ENCODE measurements at regions not wholly inside any gene's neighbourhood (a gene's known extent, or its start where the extent isn't known, plus 50 kb on each side); places are given as distances from the start of the nearest gene placed in this dataset.
"Not testable (repeated sequence)": the region's sequence is repeated elsewhere in the genome, so short reads cannot be mapped to it uniquely, and the experiment has no call there.

DNA sequence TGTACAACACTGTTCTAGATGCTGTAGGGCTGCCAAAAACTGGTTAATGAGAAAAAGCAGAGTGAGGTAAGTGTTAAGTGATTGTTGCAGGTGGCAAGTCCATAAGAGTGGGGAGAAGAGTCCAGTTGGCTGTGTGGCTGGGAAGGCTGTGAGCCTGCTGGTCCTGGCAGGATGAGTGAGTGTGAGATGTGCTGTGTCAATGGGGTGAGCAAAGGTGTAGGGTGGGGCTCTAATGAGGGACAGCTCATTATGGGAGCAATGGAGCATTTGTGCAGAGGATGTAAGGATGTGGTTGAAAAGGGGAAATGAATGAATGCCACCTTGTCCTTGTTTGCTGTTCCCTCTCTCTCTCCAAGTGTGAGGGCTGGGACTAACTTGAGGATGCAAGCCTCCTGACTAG, 145.3 kb upstream of the ROPN1 start:
- H3K36me3 Mint-ChIP-seq, result no peaks in the 10 kb centered on the region
- ATAC-seq (ENCODE audit: low read depth) (no peak), DNase-seq (ENCODE audit: low spot score in 2 of 2) (no peak)
- peaks cover 4% of the 10 kb centered on the region for H3K27me3 Mint-ChIP-seq
- H3K27ac Mint-ChIP-seq, result no peak overlapping the region
- no peak overlapping the region for H3K4me3 Mint-ChIP-seq
- no peaks in the 10 kb centered on the region for H3K4me1 Mint-ChIP-seq
- no peaks in the 10 kb centered on the region for H3K9me3 Mint-ChIP-seq

DNA sequence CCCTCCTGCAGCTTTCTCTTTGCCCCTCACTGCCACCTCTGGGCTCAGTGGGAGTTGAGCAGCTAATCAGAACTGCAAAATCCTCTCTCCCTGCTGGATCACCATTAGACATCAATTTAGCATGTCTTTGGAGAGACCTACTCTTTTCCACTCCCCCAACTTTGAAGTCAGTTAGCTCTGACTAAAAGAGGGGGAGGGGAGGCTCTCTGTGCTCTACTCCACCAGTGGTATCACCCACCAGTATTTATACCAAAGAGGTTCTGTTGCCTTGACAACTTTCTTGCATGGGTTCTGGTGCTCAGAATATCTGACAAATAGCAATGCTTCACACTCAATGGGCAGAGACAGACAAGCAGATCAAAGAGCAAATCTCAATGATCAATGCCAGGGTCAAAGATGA, 146.2 kb upstream of the ROPN1 start:
- H3K4me3 Mint-ChIP-seq, result no peak overlapping the region
- peaks cover 4% of the 10 kb centered on the region for H3K27me3 Mint-ChIP-seq
- no peak for DNase-seq (ENCODE audit: low spot score in 2 of 2)
- no peaks in the 10 kb centered on the region for H3K9me3 Mint-ChIP-seq
- no peaks in the 10 kb centered on the region for H3K36me3 Mint-ChIP-seq
- no peak overlapping the region for H3K27ac Mint-ChIP-seq
- no peaks in the 10 kb centered on the region for H3K4me1 Mint-ChIP-seq
- no peak for ATAC-seq (ENCODE audit: low read depth)

DNA sequence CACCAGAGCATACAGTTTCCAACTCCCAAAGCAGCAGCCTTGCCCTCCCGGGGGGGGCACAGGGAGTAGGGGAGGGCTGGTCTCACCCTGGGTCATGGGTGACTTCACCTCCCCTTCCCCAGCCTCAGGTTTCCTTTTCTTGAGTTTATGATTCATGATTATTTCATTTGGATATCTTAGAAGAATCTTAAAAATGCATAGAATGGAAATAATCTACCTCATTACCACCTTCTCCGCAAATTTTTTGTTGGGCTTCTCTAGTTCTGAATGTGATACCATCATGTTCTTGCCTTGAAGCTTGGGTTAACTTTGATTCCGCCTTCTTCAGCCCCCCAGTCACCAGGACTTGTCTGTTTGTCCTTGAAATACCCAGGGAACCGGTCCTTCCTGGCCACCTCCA, 148.8 kb upstream of the ROPN1 start:
- H3K4me3 Mint-ChIP-seq, result no peak overlapping the region
- DNase-seq (ENCODE audit: low spot score in 2 of 2), result no peak
- no peaks in the 10 kb centered on the region for H3K36me3 Mint-ChIP-seq
- H3K9me3 Mint-ChIP-seq, result peaks cover 2% of the 10 kb centered on the region
- no peaks in the 10 kb centered on the region for H3K4me1 Mint-ChIP-seq
- no peak overlapping the region for H3K27ac Mint-ChIP-seq
- peaks cover 6% of the 10 kb centered on the region for H3K27me3 Mint-ChIP-seq
- ATAC-seq (ENCODE audit: low read depth), result no peak

DNA sequence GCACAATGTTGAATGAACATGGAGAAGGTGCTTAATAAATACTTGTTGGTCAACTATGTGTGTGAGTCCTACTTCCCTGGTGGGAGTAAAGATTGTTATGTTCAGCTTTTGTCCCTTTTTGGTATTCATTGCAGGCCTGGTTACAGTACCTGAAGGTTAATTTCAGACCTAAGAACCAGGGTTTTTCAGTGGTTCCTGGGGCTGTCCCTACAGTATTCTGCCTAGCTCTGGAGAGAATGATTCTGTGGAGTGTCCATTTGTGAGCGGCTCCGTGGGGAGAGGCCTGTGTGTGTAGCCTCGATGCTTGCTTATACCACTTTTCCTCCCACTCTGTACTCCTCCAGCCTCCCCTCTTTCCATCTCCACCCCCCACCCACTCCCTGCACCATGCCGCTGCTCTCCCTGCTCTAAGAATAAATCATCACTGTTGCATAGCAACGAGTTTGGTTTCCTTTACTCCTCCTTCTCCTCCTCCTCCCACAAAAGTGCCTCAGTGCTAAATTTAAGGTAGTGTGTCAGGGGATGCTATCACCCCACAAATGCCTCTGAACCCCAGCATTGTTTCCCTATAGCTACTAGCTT, 150.6 kb upstream of the ROPN1 start:
- Mint-ChIP-seq H3K4me3 (no peak overlapping the region), H3K4me1 (no peaks in the 10 kb centered on the region), H3K9me3 (peaks cover 2% of the 10 kb centered on the region), H3K27ac (no peak overlapping the region), H3K36me3 (no peaks in the 10 kb centered on the region), H3K27me3 (peaks cover 7% of the 10 kb centered on the region)
- ATAC-seq (ENCODE audit: low read depth), result no peak
- no peak for DNase-seq (ENCODE audit: low spot score in 2 of 2)

DNA sequence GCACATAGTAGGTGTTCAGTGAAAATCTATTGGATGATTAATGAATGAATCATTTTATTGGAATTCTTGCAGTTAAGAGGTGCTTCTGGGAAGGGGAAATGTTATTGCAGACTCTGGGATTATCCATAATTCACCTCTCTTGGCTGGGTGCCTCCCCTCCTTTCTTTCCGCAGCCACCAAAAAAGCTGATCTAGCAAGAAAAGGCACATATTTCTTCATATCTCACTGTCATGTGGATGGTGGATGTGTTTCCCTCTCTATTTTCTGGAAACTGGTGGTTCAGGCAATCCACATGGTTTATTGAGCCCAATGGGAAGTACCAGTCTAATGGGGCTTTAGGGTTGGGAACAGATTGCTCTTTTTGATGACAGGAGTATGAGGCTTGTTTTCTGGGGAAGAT, 151.1 kb upstream of the ROPN1 start:
- Mint-ChIP-seq H3K27me3 (peaks cover 7% of the 10 kb centered on the region), H3K4me1 (no peaks in the 10 kb centered on the region), H3K4me3 (no peak overlapping the region), H3K9me3 (peaks cover 2% of the 10 kb centered on the region), H3K36me3 (no peaks in the 10 kb centered on the region), H3K27ac (no peak overlapping the region)
- no peak for ATAC-seq (ENCODE audit: low read depth)
- no peak for DNase-seq (ENCODE audit: low spot score in 2 of 2)

DNA sequence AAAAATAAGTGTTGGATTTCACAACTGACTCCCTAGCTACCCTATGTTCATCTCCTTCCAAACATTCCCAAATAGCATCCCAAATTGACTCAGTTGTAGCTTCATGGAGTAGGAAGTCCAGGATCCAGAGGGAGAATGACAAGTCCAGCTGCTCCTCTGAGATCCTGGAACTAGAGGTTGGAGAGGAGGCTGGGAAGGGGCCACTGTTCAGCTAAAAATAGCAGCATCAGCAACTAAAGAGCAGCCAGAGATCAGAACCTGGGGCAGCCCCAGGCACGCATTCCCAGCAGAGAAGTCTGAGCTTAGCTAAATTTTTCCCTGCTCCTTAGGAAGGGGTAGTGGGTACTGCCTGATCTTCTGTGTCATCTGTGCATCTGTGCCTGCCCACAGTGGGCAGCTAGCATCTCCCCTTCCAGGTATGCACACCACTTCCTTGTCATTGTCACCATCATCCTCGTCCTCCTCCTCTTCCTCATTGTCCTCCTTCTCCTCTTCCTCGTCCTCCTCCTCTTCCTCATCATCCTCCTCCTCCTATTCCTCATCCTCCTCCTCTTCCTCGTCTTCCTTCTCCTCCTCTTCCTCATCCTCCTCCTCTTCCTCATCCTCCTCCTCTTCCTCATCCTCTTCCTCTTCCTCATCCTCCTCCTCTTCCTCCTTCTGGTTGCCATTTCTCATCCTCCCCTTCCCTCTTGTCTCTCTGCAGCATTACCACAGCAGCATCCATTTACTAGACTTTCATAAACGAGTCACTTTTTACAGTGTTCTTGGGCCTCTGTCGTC, 152.3 kb upstream of the ROPN1 start:
- Mint-ChIP-seq H3K27me3 (peaks cover 7% of the 10 kb centered on the region), H3K9me3 (peaks cover 2% of the 10 kb centered on the region), H3K27ac (no peak overlapping the region), H3K36me3 (no peaks in the 10 kb centered on the region), H3K4me1 (no peaks in the 10 kb centered on the region), H3K4me3 (no peak overlapping the region)
- no peak for ATAC-seq (ENCODE audit: low read depth)
- no peak for DNase-seq (ENCODE audit: low spot score in 2 of 2)

DNA sequence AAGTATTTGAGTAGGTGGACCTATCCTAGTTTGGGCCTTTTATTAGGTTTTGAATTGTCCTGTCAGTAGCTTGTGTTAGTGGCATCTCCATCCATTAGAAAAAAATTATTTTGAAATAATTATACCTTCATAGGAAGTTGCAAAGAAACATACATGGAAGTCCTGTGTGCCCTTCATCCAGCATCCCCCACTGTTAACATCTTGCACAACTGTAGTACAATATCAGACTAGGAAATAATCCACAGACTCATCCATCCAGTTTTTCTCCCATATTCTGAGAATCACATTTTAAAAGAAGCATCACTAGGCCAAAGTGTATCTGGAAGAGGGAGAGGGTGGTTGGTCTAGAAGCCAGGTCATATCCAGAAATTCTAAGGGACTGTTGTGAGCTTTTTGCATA, 155.5 kb upstream of the ROPN1 start:
- Mint-ChIP-seq H3K9me3 (peaks cover 2% of the 10 kb centered on the region), H3K36me3 (no peaks in the 10 kb centered on the region), H3K27me3 (peaks cover 7% of the 10 kb centered on the region), H3K4me1 (no peaks in the 10 kb centered on the region), H3K4me3 (no peak overlapping the region), H3K27ac (no peak overlapping the region)
- ATAC-seq (ENCODE audit: low read depth), result no peak
- no peak for DNase-seq (ENCODE audit: low spot score in 2 of 2)

DNA sequence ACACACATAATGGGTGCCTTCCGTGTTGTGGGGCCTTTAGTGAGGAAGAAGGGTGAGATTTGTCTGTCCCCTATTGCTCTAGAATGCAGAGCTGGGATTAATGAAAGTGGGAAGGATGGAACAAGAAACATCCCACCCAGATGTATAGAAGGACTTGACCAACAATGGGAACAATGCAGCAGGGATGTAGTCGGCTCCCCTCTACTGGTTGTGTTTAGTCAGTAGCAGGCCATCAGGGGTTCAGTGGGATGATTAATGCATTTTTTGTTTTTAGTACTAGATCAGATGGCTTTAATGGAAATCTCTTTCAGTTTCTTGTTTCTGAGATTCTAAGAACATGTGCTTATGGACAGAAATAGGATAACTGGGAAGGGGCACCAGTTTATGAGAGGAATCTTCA, 156.0 kb upstream of the ROPN1 start:
- H3K36me3 Mint-ChIP-seq, result no peaks in the 10 kb centered on the region
- no peaks in the 10 kb centered on the region for H3K4me1 Mint-ChIP-seq
- ATAC-seq (ENCODE audit: low read depth) (no peak), DNase-seq (ENCODE audit: low spot score in 2 of 2) (no peak)
- H3K27me3 Mint-ChIP-seq, result peaks cover 7% of the 10 kb centered on the region
- H3K4me3 Mint-ChIP-seq, result no peak overlapping the region
- H3K9me3 Mint-ChIP-seq, result peaks cover 2% of the 10 kb centered on the region
- H3K27ac Mint-ChIP-seq, result no peak overlapping the region

DNA sequence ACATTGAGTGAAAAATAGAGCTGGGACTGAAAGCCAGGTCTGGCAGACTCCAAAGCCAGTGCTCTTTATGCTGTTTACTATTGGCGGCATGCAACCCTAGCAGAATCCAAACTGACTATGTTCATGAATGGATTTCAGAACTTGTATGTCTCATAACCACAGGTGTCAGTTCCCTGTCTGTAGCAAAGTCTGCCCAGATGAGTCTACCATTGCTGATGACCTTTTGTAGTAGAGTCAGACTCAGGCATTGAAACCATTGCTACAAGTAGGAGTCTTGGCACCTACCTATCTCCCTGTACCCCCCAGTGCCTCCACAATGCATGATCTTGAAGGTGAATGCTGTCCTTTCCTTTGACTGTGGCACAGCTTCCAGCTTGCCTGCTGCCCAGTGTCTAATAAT, 157.2 kb upstream of the ROPN1 start:
- DNase-seq (ENCODE audit: low spot score in 2 of 2) (no peak), ATAC-seq (ENCODE audit: low read depth) (no peak)
- no peaks in the 10 kb centered on the region for H3K4me1 Mint-ChIP-seq
- peaks cover 7% of the 10 kb centered on the region for H3K27me3 Mint-ChIP-seq
- H3K4me3 Mint-ChIP-seq, result no peak overlapping the region
- no peaks in the 10 kb centered on the region for H3K36me3 Mint-ChIP-seq
- H3K9me3 Mint-ChIP-seq, result peaks cover 2% of the 10 kb centered on the region
- no peak overlapping the region for H3K27ac Mint-ChIP-seq

DNA sequence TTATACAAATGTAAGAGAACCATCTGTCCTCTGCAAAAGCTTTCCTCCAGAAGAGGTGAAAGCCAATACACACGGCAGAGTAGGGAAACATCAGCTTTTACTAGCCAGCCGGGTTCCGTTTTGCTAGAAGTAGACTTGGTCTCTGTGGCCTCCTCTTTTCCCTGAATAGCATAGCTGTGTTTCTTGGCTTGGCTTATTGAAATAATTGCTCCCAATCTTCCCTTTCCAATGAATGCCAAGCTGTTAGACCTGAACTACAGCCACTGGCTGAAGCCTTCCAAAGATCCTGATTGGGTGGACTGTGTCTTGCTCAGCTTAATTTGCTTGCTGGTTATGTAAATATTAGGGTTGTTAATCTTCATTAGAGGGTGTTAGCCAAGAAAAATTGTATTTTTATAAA, 157.8 kb upstream of the ROPN1 start:
- Mint-ChIP-seq H3K27me3 (peaks cover 2% of the 10 kb centered on the region), H3K4me3 (no peak overlapping the region), H3K27ac (no peak overlapping the region), H3K4me1 (no peaks in the 10 kb centered on the region), H3K36me3 (no peaks in the 10 kb centered on the region), H3K9me3 (no peaks in the 10 kb centered on the region)
- DNase-seq (ENCODE audit: low spot score in 2 of 2) (no peak), ATAC-seq (ENCODE audit: low read depth) (no peak)

DNA sequence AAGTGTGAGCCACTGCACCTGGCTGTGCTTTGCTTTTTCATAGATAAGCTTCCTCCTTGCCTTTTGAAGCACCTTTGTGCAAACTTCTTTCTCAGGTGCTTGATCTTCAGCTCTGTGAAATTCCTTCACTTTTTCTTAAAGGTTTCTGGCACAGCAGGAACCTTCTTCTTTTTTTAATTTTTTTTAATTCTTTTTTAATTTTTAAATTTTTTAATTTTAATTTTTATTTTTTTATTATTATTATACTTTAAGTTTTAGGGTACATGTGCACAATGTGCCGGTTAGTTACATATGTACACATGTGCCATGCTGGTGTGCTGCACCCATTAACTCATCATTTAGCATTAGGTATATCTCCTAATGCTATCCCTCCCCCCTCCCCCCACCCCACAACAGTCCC, 161.0 kb upstream of the ROPN1 start:
- H3K9me3 Mint-ChIP-seq; ATAC-seq (ENCODE audit: low read depth); H3K27me3 Mint-ChIP-seq; H3K27ac Mint-ChIP-seq; H3K4me3 Mint-ChIP-seq; H3K4me1 Mint-ChIP-seq; DNase-seq (ENCODE audit: low spot score in 2 of 2); H3K36me3 Mint-ChIP-seq: not testable (repeated sequence)

DNA sequence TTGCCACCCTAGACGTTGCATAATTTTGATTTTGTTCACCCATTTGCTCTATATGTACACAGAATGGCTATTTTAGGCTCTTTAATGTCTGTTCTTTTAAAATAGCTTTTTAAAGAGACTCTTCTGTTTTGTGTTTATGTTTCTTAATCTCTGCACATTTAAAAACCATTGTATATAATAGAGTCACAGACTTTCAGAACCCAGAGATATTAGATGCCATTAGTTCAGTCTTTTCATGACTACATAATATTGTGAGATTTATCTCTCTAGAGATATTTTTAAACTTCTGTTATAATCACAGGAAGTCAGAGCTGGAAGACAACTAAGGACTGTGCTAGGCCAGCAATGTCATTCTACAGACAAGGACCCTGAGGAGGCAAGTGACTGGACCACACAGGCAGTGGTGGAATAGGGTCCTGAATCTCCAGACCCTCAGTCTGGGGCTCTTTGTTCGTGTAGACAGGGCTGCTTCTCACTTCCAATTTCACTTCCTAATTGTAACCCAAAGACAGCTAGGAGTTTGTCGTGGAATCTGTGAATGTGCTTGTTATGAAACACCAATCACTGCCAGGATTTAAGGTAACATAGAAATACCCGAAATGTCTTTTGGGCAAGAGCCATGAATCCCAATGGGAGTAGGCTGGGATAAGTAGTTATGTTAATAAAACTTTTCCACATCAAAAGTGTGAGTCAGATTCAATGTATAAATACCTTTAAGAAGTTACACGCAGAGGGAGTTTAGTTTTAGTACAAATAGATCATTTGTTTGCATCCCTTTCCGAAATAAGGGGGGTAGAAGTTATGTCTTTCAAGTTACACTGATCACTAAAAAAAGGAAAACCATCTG, 165.2 kb upstream of the ROPN1 start:
- DNase-seq (ENCODE audit: low spot score in 2 of 2) (no peak), ATAC-seq (ENCODE audit: low read depth) (no peak)
- Mint-ChIP-seq H3K27ac (no peak overlapping the region), H3K9me3 (no peaks in the 10 kb centered on the region), H3K27me3 (no peaks in the 10 kb centered on the region), H3K36me3 (no peaks in the 10 kb centered on the region), H3K4me1 (no peaks in the 10 kb centered on the region), H3K4me3 (no peak overlapping the region)

DNA sequence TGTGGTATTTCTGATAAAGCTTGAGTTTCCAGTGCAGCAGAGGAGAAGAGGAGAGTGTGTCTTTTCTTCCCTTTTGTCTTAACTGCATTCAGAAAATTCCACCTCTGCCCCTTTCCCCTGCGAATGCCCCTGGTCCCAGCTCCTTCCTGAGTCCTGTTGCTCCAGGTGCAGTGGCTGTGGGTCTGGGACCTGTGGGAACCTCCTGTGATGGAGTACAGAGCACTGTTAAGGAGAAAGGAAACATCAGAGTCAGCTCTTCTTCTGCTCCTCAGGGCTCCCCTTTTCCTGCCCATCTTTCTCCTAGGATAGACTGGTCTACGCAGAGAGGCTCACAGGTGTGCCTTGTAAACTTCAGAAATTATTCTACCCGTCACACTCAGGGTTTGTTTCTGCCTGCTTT, 165.8 kb upstream of the ROPN1 start:
- no peaks in the 10 kb centered on the region for H3K36me3 Mint-ChIP-seq
- H3K9me3 Mint-ChIP-seq, result no peaks in the 10 kb centered on the region
- H3K27me3 Mint-ChIP-seq, result no peaks in the 10 kb centered on the region
- no peaks in the 10 kb centered on the region for H3K4me1 Mint-ChIP-seq
- H3K4me3 Mint-ChIP-seq, result no peak overlapping the region
- ATAC-seq (ENCODE audit: low read depth) (no peak), DNase-seq (ENCODE audit: low spot score in 2 of 2) (no peak)
- H3K27ac Mint-ChIP-seq, result no peak overlapping the region

DNA sequence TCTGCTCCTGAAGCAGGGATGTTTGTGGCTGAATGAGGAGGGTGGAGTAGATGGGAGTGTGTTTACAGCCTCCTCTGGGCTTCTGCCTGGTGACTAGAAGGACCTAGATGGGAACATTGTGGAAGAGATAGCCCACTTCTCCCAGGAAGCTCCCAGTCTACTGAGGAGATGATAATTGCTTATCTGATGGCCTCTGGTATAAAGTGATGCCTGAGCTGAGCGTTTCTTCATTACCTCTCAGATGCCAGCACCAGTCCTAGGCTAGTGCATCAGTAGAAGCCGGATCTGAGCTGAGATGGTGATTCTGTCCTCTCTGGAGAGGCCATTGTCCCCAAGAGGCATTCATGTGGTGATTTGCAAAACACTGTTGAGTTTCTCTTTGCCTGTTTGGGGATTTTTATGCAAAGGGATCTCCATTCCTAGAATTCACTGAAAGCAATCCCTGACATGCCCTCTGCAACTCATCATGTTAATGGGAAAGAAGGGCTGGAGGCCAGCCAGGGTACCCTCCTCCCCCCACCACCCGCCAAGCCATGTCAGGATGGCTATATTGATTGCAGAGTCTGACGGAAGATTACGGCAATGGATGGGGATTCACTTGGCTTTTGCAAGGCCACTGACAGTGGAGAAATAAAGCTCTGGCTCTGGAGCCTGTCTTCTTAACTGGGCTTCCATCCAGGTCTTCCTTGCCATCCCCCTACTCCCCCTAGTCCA, 166.4 kb upstream of the ROPN1 start:
- Mint-ChIP-seq H3K27me3 (no peaks in the 10 kb centered on the region), H3K36me3 (no peaks in the 10 kb centered on the region), H3K27ac (no peak overlapping the region), H3K4me3 (no peak overlapping the region), H3K9me3 (no peaks in the 10 kb centered on the region), H3K4me1 (no peaks in the 10 kb centered on the region)
- DNase-seq (ENCODE audit: low spot score in 2 of 2), result no peak
- ATAC-seq (ENCODE audit: low read depth), result no peak

Measured in memory B cell (primary cell).